GM21360 (cell line): ENCODE measurements at regions not wholly inside any gene's neighbourhood (a gene's known extent, or its start where the extent isn't known, plus 50 kb on each side); places are given as distances from the start of the nearest gene placed in this dataset.
"Not testable (repeated sequence)": the region's sequence is repeated elsewhere in the genome, so short reads cannot be mapped to it uniquely, and the experiment has no call there.

Experiments
- ATAC-seq: cut with Tn5 transposase; IDR thresholded peaks from one replicate; pipeline ENCODE4 v1.9.1; 2021; ENCODE audit warnings: mild to moderate bottlenecking, moderate library complexity; ENCODE audit not compliant: unreplicated experiment

GRCh38 chr3:194031867-194032635, 103.9 kb upstream of the HES1 start:
- ATAC-seq: no peak

- no peak for ATAC-seq
These were observed 103.0 kb upstream of the HES1 start for GRCh38 chr3:194032828-194033435.

- no peak for ATAC-seq
These were observed 101.3 kb upstream of the HES1 start for GRCh38 chr3:194034346-194035336.

- no peak for ATAC-seq
These were observed 100.4 kb upstream of the HES1 start for GRCh38 chr3:194035406-194036138.

GRCh38 chr3:194036842-194037241, 99.1 kb upstream of the HES1 start:
- no peak for ATAC-seq

GRCh38 chr3:194038346-194038745, 97.6 kb upstream of the HES1 start:
- ATAC-seq: not testable (repeated sequence)

- no peak for ATAC-seq
These were observed 97.0 kb upstream of the HES1 start for GRCh38 chr3:194038960-194039359.

- no peak for ATAC-seq
These were observed 95.3 kb upstream of the HES1 start for GRCh38 chr3:194040516-194041273.

GRCh38 chr3:194042927-194043326, 93.0 kb upstream of the HES1 start:
- no peak for ATAC-seq

- no peak for ATAC-seq
These were observed 92.4 kb upstream of the HES1 start for GRCh38 chr3:194043516-194043915.

GRCh38 chr3:194045289-194045688, 90.7 kb upstream of the HES1 start:
- ATAC-seq: peak; percentile 51

- ATAC-seq: no peak
These were observed 90.0 kb upstream of the HES1 start for GRCh38 chr3:194045919-194046318.

- ATAC-seq: no peak
These were observed 89.4 kb upstream of the HES1 start for GRCh38 chr3:194046531-194046930.

- ATAC-seq: no peak
These were observed 88.8 kb upstream of the HES1 start for GRCh38 chr3:194046995-194047645.

- ATAC-seq: no peak
These were observed 86.6 kb upstream of the HES1 start for GRCh38 chr3:194049394-194049793.

GRCh38 chr3:194050782-194051320, 85.1 kb upstream of the HES1 start:
- no peak for ATAC-seq

GRCh38 chr3:194051366-194052149, 84.4 kb upstream of the HES1 start:
- no peak for ATAC-seq

- no peak for ATAC-seq
These were observed 82.8 kb upstream of the HES1 start for GRCh38 chr3:194053136-194053535.
